ENCODE measurements at regions not wholly inside any gene's neighbourhood (a gene's known extent, or its start where the extent isn't known, plus 50 kb on each side); places are given as distances from the start of the nearest gene placed in this dataset.

DNA sequence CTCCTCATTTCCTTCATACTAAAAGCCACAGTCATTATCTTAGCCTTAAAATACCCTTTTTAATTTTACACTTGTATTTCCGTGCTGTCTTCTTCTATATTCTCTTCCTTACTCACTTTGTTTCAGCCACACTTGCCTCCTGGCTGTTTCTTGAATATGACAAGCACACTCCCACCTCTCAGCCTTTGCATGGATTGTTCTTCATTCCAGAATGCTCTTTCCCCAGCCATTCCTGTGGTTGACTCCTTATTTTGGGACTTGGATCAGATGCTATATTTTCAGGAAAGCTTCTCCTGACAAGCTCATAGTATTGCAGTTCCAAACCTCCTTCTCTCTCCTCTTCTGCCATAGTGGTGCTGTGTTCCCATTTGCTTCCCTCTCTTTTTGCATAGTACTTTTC lies 291.3 kb downstream of the PDHA2 start:
- TF ChIP-seq SUZ12 (IDR thresholded peaks at IDR 0.05; ENCODE audit: extremely low read depth, insufficient read depth, insufficient read length) (no peak), ZNF274 (IDR thresholded peaks at IDR 0.05; ENCODE audit: low read depth, low read length) (no peak), YY1 (IDR thresholded peaks at IDR 0.05; ENCODE audit: insufficient read depth, insufficient read length) (no peak)
